Neutrophil (primary cell): ENCODE measurements at regions not wholly inside any gene's neighbourhood (a gene's known extent, or its start where the extent isn't known, plus 50 kb on each side); places are given as distances from the start of the nearest gene placed in this dataset.

Source experiments
- H3K27ac ChIP-seq: fragments of 200-600 bp; sonication (generic); 2 replicates; pipeline ENCODE4 v1.5.1; 2016; ENCODE audit warnings: mild to moderate bottlenecking, moderate library complexity
- H3K27me3 ChIP-seq: fragments of 200-600 bp; sonication (generic); 2 replicates; pipeline ENCODE4 v1.6.0; 2016; ENCODE audit warnings: mild to moderate bottlenecking
- H3K36me3 ChIP-seq: fragments of 200-600 bp; sonication (generic); 2 replicates; pipeline ENCODE4 v1.5.1; 2017
- H3K4me1 ChIP-seq, 2 experiments: fragments of 200-600 bp in 1 of 2; sonication (generic) in 1 of 2; 1 replicate in 1 of 2; 2 replicates in 1 of 2; pipeline versions ENCODE4 v1.5.1 to v1.6.1; 2013 to 2016; ENCODE audit warnings: low read depth in 1 of 2, low read length in 1 of 2, mild to moderate bottlenecking in 1 of 2, moderate library complexity in 1 of 2; ENCODE audit not compliant: control insufficient read depth in 1 of 2, insufficient read depth in 1 of 2
- H3K4me3 ChIP-seq, 2 experiments: fragments of 200-600 bp in 1 of 2; sonication (generic) in 1 of 2; 1 replicate in 1 of 2; 2 replicates in 1 of 2; pipeline ENCODE4 v1.5.1; 2013 to 2016; ENCODE audit warnings: low read depth in 1 of 2, low read length in 1 of 2, mild to moderate bottlenecking in 1 of 2, moderate library complexity in 1 of 2
- H3K9me3 ChIP-seq: fragments of 200-600 bp; sonication (generic); 2 replicates; pipeline ENCODE4 v1.5.1; 2016
- CTCF ChIP-seq: fragments of 200-600 bp; sonication (generic); IDR thresholded peaks from 2 replicates; pipeline ENCODE4 v1.5.1; 2016; ENCODE audit warnings: antibody characterized with exemption

GRCh38 chr20:53743607-53744260 lies 150.1 kb upstream of the ZNF217 start:
- TF ChIP-seq CTCF, result no peak
- H3K9me3 ChIP-seq, result no peaks in the 10 kb centered on the region
- no peaks in the 10 kb centered on the region for H3K27me3 ChIP-seq
- peak overlapping the region; percentile 57 for H3K27ac ChIP-seq
- H3K4me1 ChIP-seq, result peaks cover 33 to 44% of the 10 kb centered on the region in 2 experiments
- H3K36me3 ChIP-seq, result no peaks in the 10 kb centered on the region
- H3K4me3 ChIP-seq, result no peak overlapping the region

- no peak for TF ChIP-seq CTCF
- no peaks in the 10 kb centered on the region for H3K27me3 ChIP-seq
- H3K36me3 ChIP-seq, result no peaks in the 10 kb centered on the region
- peaks cover 33 to 44% of the 10 kb centered on the region in 2 experiments for H3K4me1 ChIP-seq
- H3K27ac ChIP-seq, result no peak overlapping the region
- H3K4me3 ChIP-seq, result no peak overlapping the region
- no peaks in the 10 kb centered on the region for H3K9me3 ChIP-seq
Observed at GRCh38 chr20:53742685-53743081, 149.0 kb upstream of the ZNF217 start.

- no peaks in the 10 kb centered on the region for H3K9me3 ChIP-seq
- peaks cover 41 to 54% of the 10 kb centered on the region in 2 experiments for H3K4me1 ChIP-seq
- H3K36me3 ChIP-seq, result no peaks in the 10 kb centered on the region
- H3K27ac ChIP-seq, result peak overlapping the region; percentile 71
- H3K4me3 ChIP-seq, result no peak overlapping the region
- H3K27me3 ChIP-seq, result no peaks in the 10 kb centered on the region
- TF ChIP-seq CTCF, result no peak
Observed at GRCh38 chr20:53741726-53742028, 148.0 kb upstream of the ZNF217 start.

GRCh38 chr20:53739799-53740785 lies 146.5 kb upstream of the ZNF217 start:
- Histone ChIP-seq H3K36me3 (no peaks in the 10 kb centered on the region), H3K4me3 (peak overlapping the region; percentile 25 to 40), H3K4me1 (peaks cover 55 to 65% of the 10 kb centered on the region in 2 experiments), H3K27me3 (no peaks in the 10 kb centered on the region), H3K9me3 (no peaks in the 10 kb centered on the region), H3K27ac (peak overlapping the region; percentile 71)
- TF ChIP-seq CTCF, result no peak

GRCh38 chr20:53738945-53739798 lies 145.5 kb upstream of the ZNF217 start:
- no peak for TF ChIP-seq CTCF
- H3K27ac ChIP-seq, result peak overlapping the region; percentile 71
- H3K27me3 ChIP-seq, result no peaks in the 10 kb centered on the region
- H3K4me3 ChIP-seq, result no peak overlapping the region
- no peaks in the 10 kb centered on the region for H3K36me3 ChIP-seq
- H3K9me3 ChIP-seq, result no peaks in the 10 kb centered on the region
- H3K4me1 ChIP-seq, result peaks cover 48 to 56% of the 10 kb centered on the region in 2 experiments
